ENCODE measurements at regions not wholly inside any gene's neighbourhood (a gene's known extent, or its start where the extent isn't known, plus 50 kb on each side); places are given as distances from the start of the nearest gene placed in this dataset.

DNA sequence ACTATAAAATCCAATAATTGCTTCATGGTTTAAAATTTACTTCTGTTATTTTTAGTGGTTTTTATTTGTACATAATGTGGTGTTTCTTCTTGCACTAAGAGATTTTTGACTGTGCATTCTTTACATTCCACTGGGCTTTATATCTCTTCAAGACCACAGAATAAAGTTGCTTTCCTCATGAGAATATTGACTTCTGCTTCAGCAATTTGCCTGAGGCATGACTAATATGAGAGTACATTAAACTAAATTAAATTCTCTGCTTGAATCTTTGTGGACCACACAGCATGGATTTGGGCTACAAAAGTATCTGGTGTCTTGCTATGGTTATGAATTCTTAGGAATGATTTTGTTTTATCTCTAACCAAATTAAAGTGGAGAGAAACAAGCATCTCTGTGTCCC, 1463.4 kb upstream of the PCDH20 start:
- intact Hi-C loops (cut with DNase I) = no loop called here
- Histone ChIP-seq H3K4me1 (ENCODE audit: control insufficient read depth in 1 of 2, insufficient read depth in 2 of 2, low read length in 2 of 2) (no peaks in the 10 kb centered on the region), H3K27ac (ENCODE audit: low read depth in 1 of 2, low read length in 2 of 2) (no peak overlapping the region), H3K27me3 (ENCODE audit: control insufficient read depth in 1 of 2, insufficient read depth in 2 of 2, low read length in 1 of 2) (no peaks in the 10 kb centered on the region), H3K9me3 (ENCODE audit: control insufficient read depth, low read length) (no peaks in the 10 kb centered on the region), H3K36me3 (ENCODE audit: control insufficient read depth in 1 of 2, insufficient read depth in 2 of 2, low read length in 1 of 2) (no peaks in the 10 kb centered on the region), H3K4me3 (ENCODE audit: low read length in 2 of 2) (no peak overlapping the region)
- DNase-seq (no peak), ATAC-seq (ENCODE audit: low FRiP score) (no peak)

DNA sequence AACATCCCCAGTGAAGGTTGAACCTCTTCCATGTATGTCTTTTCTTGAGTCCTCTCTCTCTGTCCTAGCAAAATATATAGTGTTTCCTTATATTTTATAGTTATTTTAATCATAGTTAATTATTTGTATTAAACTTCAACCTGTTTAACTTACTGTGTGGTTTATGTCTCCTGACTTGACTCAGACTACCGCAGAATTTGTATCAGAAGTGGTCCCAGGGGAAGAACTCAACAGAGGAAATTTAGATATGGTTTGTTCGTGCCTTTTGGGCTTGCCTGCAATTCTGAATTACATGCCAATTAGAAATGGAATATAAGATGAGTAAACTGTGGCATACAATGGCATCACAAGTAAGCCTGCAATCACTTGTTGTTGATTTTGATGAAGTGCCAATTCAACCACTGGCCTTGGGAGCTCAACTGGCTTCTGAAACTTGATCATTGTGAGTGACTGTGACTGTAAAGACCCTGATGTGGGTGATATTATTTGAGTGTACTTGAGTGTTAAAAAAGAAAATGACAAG, 1459.5 kb upstream of the PCDH20 start:
- ATAC-seq (ENCODE audit: low FRiP score) (no peak), DNase-seq (no peak)
- H3K27me3 ChIP-seq (ENCODE audit: control insufficient read depth in 1 of 2, insufficient read depth in 2 of 2, low read length in 1 of 2) = no peaks in the 10 kb centered on the region
- no peak overlapping the region for H3K4me3 ChIP-seq (ENCODE audit: low read length in 2 of 2)
- H3K27ac ChIP-seq (ENCODE audit: low read depth in 1 of 2, low read length in 2 of 2) = no peak overlapping the region
- no peaks in the 10 kb centered on the region for H3K4me1 ChIP-seq (ENCODE audit: control insufficient read depth in 1 of 2, insufficient read depth in 2 of 2, low read length in 2 of 2)
- no peaks in the 10 kb centered on the region for H3K36me3 ChIP-seq (ENCODE audit: control insufficient read depth in 1 of 2, insufficient read depth in 2 of 2, low read length in 1 of 2)
- intact Hi-C loops (cut with DNase I) = no loop called here
- WGBS, 2 donors = 36 to 47% methylated on average over 2 of the region's 2 CpGs
- no peaks in the 10 kb centered on the region for H3K9me3 ChIP-seq (ENCODE audit: control insufficient read depth, low read length)

DNA sequence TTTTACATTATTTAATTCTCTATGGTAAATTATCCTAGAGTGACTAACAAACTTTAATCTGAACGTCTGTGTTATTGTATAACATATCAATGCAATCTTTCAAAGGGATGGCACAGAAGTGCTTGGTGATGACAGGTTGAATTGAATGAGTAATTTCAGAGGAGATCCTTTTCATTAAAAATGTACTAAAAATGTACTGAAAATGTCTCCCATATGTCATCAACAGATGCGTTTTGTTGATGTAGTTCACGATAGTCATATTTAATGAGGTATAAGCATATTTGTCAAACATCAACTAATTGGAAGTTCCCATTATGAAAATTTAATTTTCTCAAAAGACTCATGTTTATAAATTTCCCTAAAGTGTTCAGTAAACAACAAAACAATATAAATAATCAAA, 1434.7 kb upstream of the PCDH20 start:
- Histone ChIP-seq H3K36me3 (ENCODE audit: control insufficient read depth in 1 of 2, insufficient read depth in 2 of 2, low read length in 1 of 2) (no peaks in the 10 kb centered on the region), H3K27me3 (ENCODE audit: control insufficient read depth in 1 of 2, insufficient read depth in 2 of 2, low read length in 1 of 2) (no peaks in the 10 kb centered on the region), H3K27ac (ENCODE audit: low read depth in 1 of 2, low read length in 2 of 2) (no peak overlapping the region), H3K4me1 (ENCODE audit: control insufficient read depth in 1 of 2, insufficient read depth in 2 of 2, low read length in 2 of 2) (no peaks in the 10 kb centered on the region), H3K9me3 (ENCODE audit: control insufficient read depth, low read length) (no peaks in the 10 kb centered on the region), H3K4me3 (ENCODE audit: low read length in 2 of 2) (no peak overlapping the region)
- intact Hi-C loops (cut with DNase I) = no loop called here
- WGBS, 2 donors = 67 to 73% methylated on average over 3 of the region's 3 CpGs
- ATAC-seq (ENCODE audit: low FRiP score) = no peak
- DNase-seq = no peak

DNA sequence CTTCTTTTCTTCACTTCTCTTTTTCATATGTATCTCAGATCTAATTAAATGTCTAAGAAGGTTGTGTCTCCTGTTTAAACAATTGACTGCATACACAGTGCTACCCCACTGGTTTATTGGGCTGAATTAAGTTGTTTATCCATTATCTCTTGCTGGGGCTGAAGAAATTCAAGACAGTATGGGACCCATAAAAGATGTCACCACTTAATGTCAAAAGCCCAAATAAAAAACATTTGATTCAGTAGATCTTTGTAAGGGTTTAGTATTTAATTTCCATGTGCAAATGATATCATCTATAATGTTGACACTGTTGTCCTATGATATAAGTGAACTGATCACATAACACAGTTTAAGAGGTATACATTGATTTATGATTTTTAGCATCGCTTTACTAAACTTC, 1431.9 kb upstream of the PCDH20 start:
- ATAC-seq (ENCODE audit: low FRiP score) (no peak), DNase-seq (no peak)
- Histone ChIP-seq H3K27me3 (ENCODE audit: control insufficient read depth in 1 of 2, insufficient read depth in 2 of 2, low read length in 1 of 2) (no peaks in the 10 kb centered on the region), H3K4me1 (ENCODE audit: control insufficient read depth in 1 of 2, insufficient read depth in 2 of 2, low read length in 2 of 2) (no peaks in the 10 kb centered on the region), H3K9me3 (ENCODE audit: control insufficient read depth, low read length) (no peaks in the 10 kb centered on the region), H3K27ac (ENCODE audit: low read depth in 1 of 2, low read length in 2 of 2) (no peak overlapping the region), H3K4me3 (ENCODE audit: low read length in 2 of 2) (no peak overlapping the region), H3K36me3 (ENCODE audit: control insufficient read depth in 1 of 2, insufficient read depth in 2 of 2, low read length in 1 of 2) (no peaks in the 10 kb centered on the region)
- WGBS, 2 donors = 95 to 100% methylated on average over 1 of the region's 1 CpG
- intact Hi-C loops (cut with DNase I) = no loop called here

DNA sequence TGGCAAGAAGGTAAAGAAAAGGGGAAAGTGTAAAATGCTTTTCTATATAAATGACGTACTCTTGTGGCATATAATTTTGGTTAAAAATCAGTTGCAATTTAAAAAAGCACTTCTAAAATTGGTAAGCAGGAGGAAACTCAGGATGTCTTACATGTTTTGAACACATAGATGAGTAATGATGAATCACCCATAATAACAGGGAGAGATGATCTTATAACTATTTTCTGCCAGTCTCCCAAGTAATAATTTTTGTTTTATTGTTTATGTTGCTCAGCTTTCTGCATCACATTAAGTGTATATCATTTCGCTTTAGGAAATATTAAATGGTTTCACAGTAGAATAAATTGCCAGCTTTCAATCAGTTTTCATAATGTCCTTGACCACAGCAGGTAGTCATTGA, 1430.7 kb upstream of the PCDH20 start:
- Histone ChIP-seq H3K9me3 (ENCODE audit: control insufficient read depth, low read length) (no peaks in the 10 kb centered on the region), H3K36me3 (ENCODE audit: control insufficient read depth in 1 of 2, insufficient read depth in 2 of 2, low read length in 1 of 2) (no peaks in the 10 kb centered on the region), H3K27ac (ENCODE audit: low read depth in 1 of 2, low read length in 2 of 2) (no peak overlapping the region), H3K4me3 (ENCODE audit: low read length in 2 of 2) (no peak overlapping the region), H3K4me1 (ENCODE audit: control insufficient read depth in 1 of 2, insufficient read depth in 2 of 2, low read length in 2 of 2) (no peaks in the 10 kb centered on the region), H3K27me3 (ENCODE audit: control insufficient read depth in 1 of 2, insufficient read depth in 2 of 2, low read length in 1 of 2) (no peaks in the 10 kb centered on the region)
- ATAC-seq (ENCODE audit: low FRiP score) (no peak), DNase-seq (no peak)
- intact Hi-C loops (cut with DNase I) = no loop called here
- 78 to 82% methylated on average over 2 of the region's 2 CpGs for WGBS, 2 donors

DNA sequence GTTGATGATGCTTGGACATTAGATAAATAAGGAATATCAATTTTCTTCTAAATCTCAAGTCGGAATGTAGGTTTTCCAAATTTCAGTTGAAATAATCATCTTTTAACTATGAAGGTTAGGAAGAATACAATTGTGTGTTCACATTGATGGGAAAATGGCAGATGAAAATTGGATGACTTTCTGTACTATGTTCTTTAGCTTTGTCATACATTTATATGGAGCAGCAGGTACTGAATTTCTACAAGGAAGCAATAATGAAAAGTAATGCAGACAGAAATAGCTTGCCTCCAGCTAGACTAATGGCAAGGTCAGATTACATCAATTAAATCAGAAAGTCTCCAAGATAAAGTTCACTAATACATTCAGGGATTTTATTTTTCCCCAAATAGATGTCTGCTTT, 1423.7 kb upstream of the PCDH20 start:
- H3K27me3 ChIP-seq (ENCODE audit: control insufficient read depth in 1 of 2, insufficient read depth in 2 of 2, low read length in 1 of 2) = no peaks in the 10 kb centered on the region
- whole genome bisulfite sequencing, 2 donors = 67 to 77% methylated on average over 1 of the region's 1 CpG

DNA sequence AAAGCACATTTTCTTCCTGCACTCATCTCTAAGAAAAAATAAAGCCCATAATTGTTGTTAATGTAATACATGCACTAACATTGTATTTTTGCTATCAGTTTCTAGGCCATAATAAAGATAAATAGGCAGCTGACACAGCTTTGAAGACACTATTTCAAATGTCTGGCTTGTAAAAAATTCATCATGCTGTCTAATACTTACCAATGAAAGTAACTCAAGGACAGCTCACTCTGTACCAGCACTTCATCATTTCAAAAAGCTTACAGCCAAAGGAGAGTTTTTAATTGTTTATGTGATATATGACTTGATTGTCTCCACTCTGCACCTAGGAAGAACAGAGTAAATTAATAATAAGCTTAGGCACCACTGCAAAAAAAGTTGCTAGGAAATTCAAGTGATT, 1423.3 kb upstream of the PCDH20 start:
- DNase-seq = no peak
- H3K27ac ChIP-seq (ENCODE audit: low read depth in 1 of 2, low read length in 2 of 2) = no peak overlapping the region
- H3K4me1 ChIP-seq (ENCODE audit: control insufficient read depth in 1 of 2, insufficient read depth in 2 of 2, low read length in 2 of 2) = no peaks in the 10 kb centered on the region
- H3K9me3 ChIP-seq (ENCODE audit: control insufficient read depth, low read length) = peaks cover 1% of the 10 kb centered on the region
- no peak for ATAC-seq (ENCODE audit: low FRiP score)
- no peak overlapping the region for H3K4me3 ChIP-seq (ENCODE audit: low read length in 2 of 2)
- intact Hi-C loops (cut with DNase I) = no loop called here
- no peaks in the 10 kb centered on the region for H3K36me3 ChIP-seq (ENCODE audit: control insufficient read depth in 1 of 2, insufficient read depth in 2 of 2, low read length in 1 of 2)
- H3K27me3 ChIP-seq (ENCODE audit: control insufficient read depth in 1 of 2, insufficient read depth in 2 of 2, low read length in 1 of 2) = no peaks in the 10 kb centered on the region

More for the DNA sequence above, 1423.7 kb upstream of the PCDH20 start:
- Histone ChIP-seq H3K9me3 (ENCODE audit: control insufficient read depth, low read length) (peaks cover 1% of the 10 kb centered on the region), H3K36me3 (ENCODE audit: control insufficient read depth in 1 of 2, insufficient read depth in 2 of 2, low read length in 1 of 2) (no peaks in the 10 kb centered on the region), H3K4me1 (ENCODE audit: control insufficient read depth in 1 of 2, insufficient read depth in 2 of 2, low read length in 2 of 2) (no peaks in the 10 kb centered on the region), H3K27ac (ENCODE audit: low read depth in 1 of 2, low read length in 2 of 2) (no peak overlapping the region), H3K4me3 (ENCODE audit: low read length in 2 of 2) (no peak overlapping the region)
- intact Hi-C loops (cut with DNase I) = no loop called here
- no peak for ATAC-seq (ENCODE audit: low FRiP score)
- no peak for DNase-seq

DNA sequence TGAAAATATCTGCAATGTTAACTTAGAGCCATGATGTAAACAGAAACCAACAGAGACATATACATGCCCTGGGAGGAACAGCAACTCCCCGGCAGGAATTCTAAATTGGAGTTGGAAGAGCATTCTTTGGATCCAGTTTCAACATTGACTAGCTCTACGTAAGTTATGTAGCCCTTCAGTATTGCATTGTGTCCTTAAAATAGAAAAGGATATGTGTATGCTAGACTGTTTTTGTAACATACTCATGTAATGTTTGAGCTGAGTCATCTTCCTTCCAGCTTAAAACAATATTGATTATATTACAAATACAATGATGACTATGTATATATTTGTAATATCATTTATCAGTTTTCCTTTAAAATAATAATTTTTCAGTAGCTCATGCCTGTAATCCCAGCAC, 1422.2 kb upstream of the PCDH20 start:
- 39 to 65% methylated on average over 2 of the region's 2 CpGs for WGBS, 2 donors
- intact Hi-C loops (cut with DNase I) = no loop called here
- no peak for ATAC-seq (ENCODE audit: low FRiP score)

DNA sequence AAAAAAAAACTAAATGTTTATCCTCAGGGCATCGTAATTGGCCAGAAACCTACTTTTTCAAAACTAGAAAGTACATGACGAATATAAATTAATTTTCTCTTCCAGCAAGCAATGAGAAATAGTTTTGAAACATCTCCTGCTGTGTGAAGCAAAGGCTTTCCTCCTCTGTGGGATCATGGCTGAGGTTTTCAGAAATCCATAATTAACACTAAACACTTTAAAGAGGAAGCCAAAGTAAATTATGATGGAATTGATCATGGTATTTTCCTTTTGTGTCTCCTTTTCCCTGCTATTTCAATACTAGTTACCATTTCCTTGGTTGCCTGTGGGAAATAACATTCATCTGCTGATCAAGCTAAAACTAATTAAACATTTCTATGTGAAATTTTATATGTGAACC, 1413.8 kb upstream of the PCDH20 start:
- WGBS, 2 donors = 75 to 78% methylated on average over 2 of the region's 2 CpGs
- intact Hi-C loops (cut with DNase I) = no loop called here
- Histone ChIP-seq H3K27me3 (ENCODE audit: control insufficient read depth in 1 of 2, insufficient read depth in 2 of 2, low read length in 1 of 2) (no peaks in the 10 kb centered on the region), H3K4me3 (ENCODE audit: low read length in 2 of 2) (no peak overlapping the region), H3K9me3 (ENCODE audit: control insufficient read depth, low read length) (no peaks in the 10 kb centered on the region), H3K4me1 (ENCODE audit: control insufficient read depth in 1 of 2, insufficient read depth in 2 of 2, low read length in 2 of 2) (no peaks in the 10 kb centered on the region), H3K27ac (ENCODE audit: low read depth in 1 of 2, low read length in 2 of 2) (no peak overlapping the region), H3K36me3 (ENCODE audit: control insufficient read depth in 1 of 2, insufficient read depth in 2 of 2, low read length in 1 of 2) (no peaks in the 10 kb centered on the region)
- no peak for DNase-seq
- ATAC-seq (ENCODE audit: low FRiP score) = no peak

More for the DNA sequence above, 1422.2 kb upstream of the PCDH20 start:
- no peak for DNase-seq
- Histone ChIP-seq H3K4me1 (ENCODE audit: control insufficient read depth in 1 of 2, insufficient read depth in 2 of 2, low read length in 2 of 2) (no peaks in the 10 kb centered on the region), H3K36me3 (ENCODE audit: control insufficient read depth in 1 of 2, insufficient read depth in 2 of 2, low read length in 1 of 2) (no peaks in the 10 kb centered on the region), H3K27ac (ENCODE audit: low read depth in 1 of 2, low read length in 2 of 2) (no peak overlapping the region), H3K27me3 (ENCODE audit: control insufficient read depth in 1 of 2, insufficient read depth in 2 of 2, low read length in 1 of 2) (no peaks in the 10 kb centered on the region), H3K4me3 (ENCODE audit: low read length in 2 of 2) (no peak overlapping the region), H3K9me3 (ENCODE audit: control insufficient read depth, low read length) (peaks cover 1% of the 10 kb centered on the region)
